SKM-1 (cell line): ENCODE measurements at regions not wholly inside any gene's neighbourhood (a gene's known extent, or its start where the extent isn't known, plus 50 kb on each side); places are given as distances from the start of the nearest gene placed in this dataset.
"Not testable (repeated sequence)": the region's sequence is repeated elsewhere in the genome, so short reads cannot be mapped to it uniquely, and the experiment has no call there.

Experiments
- DNase-seq: peaks from one replicate; lab custom pipeline; 2025; ENCODE audit not compliant: unreplicated experiment; lab: John Stamatoyannopoulos, UW

DNA sequence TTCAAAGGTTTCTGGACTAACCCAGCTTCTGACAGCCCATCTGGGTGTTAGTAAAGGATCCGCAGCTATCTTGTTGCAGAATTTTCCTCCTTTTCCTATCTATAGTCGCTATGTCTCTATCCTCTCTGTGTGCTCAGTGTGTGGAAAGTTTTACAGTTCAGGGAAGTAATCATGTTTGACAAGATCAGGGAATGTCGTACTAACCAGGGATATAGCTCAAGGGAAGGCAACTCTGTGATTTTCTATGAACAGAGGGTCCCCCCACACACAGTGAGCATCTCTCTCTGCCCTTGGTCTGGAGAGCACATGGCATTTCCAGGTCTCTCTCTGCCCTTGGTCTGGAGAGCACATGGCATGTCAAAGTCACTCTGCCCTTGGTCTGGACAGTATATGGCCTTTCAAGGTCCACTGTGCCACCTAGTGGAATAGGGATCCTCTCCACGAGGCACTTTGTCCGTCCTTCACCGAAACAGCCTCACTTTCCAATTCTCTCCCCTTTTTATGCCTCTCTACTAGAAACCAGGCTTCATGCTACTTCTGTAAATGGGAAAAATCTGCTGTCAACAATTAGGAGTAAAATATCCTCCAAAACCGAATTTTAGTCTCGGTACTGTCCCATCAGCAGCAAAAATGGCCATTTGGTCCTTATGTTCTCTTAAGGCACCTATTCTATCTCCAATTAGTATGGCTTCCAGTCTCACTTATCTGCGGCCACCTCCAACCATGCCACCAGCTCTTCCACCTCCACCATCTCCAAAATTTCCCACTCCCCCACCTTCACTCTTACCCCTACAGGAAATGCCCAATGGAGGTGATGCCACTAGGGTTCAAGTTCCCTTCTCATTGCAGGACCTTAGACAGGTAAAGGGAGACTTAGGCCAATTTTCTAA, 88.7 kb downstream of the IGLL5 start:
- no peak for DNase-seq

DNA sequence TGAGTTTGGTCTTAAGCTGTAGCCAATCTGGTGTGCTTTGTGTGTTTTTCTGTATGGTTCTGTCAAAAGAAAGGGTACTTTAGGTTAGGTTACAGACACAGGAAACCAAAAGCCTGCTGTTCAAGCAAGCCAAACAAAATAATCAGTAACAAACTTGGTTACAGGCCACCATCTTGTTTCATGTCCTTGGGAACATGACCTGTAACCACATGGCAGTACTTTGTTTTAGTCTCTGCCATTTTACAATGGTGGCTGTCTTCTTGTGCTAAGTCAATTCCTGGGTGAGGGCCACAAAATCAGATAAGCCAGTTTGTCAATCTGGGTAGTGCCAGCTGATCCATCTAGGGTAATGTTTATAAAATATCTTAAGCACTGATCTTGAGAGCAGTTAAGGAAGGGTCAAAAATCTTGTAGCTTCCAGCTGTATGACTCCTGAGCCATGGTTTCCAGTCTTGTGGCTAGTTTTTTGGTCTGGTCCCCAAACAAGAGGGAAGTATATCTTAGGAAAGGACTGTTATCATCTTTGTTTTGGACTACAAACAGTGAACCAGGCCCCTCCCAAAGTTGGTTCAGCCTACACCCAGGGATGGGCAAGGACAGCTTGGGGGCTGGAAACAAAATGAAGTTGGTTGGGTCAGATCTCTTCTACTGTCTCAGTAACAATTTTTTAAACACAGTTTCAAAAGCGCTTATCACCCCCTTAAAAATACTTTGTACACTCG, 90.0 kb downstream of the IGLL5 start:
- no peak for DNase-seq

DNA sequence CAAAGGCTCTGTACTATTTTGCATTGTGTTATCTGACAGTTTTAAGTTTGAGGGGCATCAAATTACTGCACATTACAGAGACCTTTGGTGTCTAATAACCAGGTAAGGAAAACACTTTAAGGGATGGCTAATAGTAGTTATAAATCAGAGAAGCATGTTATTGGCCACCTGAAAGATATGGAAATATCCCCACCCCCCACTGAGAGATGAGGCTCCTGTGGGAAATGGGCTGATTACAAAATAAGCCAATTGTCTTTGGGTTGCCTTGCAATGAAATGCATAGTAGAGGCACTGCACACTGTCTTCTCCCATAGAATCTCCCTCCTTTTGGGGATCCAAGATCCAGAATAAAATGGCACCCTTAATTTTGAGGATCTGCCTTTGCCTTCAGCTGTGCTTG, 91.0 kb downstream of the IGLL5 start:
- DNase-seq: no peak

GRCh38 chr22:22979121-22979724, 91.1 kb upstream of the GNAZ start:
- DNase-seq: no peak

- DNase-seq: no peak
Observed at GRCh38 chr22:22979954-22980353, 90.4 kb upstream of the GNAZ start.

DNA sequence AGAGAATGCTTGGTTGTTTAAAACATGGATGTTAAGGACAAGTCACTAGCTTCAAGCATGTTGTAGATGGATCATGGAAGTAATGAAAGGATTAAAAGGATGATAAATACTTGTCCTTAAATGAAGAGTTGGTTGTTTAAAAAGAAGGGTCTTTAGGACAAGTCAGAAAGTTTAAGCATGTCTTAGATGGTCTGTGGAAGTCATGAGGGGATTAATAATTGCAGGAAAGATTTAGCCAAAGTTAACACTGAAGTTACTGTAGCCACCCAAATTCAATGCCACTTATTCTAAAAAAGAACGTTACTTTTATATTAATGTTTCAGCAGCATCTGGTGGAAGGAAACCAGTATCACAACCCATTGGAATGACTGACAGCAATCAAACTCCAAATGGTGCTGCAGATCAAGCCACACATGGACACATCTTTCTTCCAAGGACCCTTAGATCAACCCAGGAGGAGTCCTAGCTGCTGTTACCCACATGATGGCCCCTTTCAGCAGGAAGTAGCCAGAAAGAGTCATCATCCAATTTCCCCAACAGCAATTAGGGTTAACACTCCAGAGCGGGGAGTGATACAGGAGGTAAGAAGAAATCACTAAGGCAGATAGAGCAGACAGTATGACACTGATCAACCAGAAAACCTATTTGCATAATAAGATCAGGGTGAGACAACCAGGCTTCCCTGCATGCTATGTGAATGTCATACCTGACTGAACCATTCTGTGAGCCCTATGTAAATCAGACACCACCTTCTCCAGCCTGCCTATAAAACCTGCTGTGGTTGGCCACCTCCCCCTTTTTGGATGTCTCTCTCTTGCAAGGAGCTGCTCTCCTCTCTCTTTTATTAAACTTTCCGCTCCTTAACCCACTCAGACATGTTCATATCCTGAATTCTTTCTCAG, 88.4 kb upstream of the GNAZ start:
- DNase-seq: no peak

DNA sequence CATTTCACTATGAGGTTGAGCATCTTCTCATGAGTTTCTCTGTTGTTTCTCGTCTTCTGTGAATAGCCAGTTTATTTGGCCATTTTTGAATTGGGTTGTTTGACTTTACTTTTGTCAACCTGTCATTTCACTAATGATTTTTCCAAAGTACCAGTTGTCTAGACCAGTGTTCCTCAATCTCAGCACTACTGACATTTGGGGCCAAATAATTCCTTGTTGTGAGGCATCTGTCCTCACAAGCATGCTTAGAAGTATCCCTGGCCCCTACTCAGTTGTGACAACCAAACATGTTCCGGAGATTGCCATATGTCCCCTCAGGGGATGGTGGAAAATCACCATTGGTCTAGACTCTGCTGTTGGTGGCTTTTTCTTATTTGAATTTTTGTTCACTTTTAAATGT, 87.7 kb upstream of the GNAZ start:
- DNase-seq: no peak

- no peak for DNase-seq
Observed at GRCh38 chr22:22983123-22983522, 87.2 kb upstream of the GNAZ start.

GRCh38 chr22:22983816-22984215, 86.5 kb upstream of the GNAZ start:
- DNase-seq: no peak

GRCh38 chr22:22984967-22985366, 85.4 kb upstream of the GNAZ start:
- no peak for DNase-seq

GRCh38 chr22:22986008-22986407, 84.3 kb upstream of the GNAZ start:
- DNase-seq: no peak

DNA sequence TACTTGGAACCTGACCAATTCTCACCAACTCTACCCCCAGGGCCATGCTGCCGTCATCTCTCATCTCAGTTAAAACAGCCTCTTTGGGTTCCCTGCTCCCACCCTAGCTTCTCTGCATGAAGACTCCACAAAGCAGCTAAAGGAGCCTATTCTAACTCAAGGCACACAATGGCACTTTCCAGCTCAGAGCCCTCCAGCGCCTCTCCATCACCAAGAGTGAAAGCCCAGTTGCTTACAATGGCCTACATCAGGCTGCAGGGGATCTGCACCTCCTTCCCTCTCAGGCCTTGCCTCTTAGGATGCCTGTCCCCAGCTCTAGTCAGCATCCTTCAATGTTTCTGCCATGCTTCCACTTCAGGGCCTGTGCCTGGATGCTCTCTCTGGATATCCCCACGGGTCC, 83.7 kb upstream of the GNAZ start:
- DNase-seq: no peak

DNA sequence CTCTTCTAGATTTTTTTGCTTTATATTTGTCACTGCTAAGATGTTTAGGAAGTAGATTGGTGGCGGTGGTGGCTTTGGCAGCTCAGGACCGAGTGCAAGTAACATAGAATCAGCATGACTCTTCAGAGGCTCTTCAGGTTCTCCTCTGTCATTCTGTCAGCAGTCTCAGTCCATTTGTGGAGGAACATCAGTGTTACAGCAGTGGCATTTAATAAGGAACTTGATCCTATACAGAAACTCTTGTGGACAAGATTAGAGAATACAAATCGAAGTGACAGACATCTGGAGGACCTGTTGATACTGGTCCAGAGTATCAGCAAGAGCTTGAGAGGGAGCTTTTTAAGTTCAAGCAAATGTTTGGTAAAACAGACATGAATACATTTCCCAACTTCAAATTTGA, 82.2 kb upstream of the GNAZ start:
- DNase-seq: no peak

GRCh38 chr22:22988785-22989184, 81.5 kb upstream of the GNAZ start:
- DNase-seq: no peak

- no peak for DNase-seq
Observed at GRCh38 chr22:22989856-22990255, 80.5 kb upstream of the GNAZ start.

DNA sequence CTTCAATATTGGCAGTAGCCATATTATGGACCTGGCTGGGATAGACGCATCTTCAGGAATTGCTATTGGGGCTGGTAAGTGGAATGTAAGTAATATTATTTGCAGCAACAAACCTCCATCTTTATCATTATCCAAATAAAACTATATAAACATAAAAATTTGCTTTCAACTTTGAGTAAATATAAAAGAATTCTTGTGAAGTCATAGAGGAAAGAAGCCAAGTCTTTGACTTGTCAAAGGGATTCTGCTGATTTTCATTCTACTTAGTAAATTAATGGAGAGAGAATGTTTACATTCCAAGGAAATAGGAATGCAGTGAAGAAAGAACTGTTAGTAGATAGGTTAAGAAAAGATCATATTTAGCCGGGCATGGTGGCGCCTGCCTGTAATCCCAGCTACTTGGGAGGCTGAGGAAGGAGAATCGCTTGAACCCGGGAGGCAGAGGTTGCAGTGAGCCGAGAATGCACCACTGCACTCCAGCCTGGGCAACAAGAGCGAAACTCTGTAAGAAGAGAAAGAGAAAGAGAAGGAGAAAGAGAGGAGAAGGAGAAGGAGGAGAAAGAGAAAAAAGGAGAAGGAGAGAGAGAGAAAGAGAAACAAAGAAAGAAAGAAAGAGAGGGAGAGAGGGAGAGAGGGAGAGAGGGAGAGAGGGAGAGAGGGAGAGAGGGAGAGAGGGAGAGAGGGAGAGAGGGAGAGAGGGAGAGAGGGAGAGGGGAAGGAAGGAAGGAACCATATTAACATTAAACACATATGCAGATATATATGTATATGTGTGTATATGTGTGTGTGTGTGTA, 79.4 kb upstream of the GNAZ start:
- not testable (repeated sequence) for DNase-seq

DNA sequence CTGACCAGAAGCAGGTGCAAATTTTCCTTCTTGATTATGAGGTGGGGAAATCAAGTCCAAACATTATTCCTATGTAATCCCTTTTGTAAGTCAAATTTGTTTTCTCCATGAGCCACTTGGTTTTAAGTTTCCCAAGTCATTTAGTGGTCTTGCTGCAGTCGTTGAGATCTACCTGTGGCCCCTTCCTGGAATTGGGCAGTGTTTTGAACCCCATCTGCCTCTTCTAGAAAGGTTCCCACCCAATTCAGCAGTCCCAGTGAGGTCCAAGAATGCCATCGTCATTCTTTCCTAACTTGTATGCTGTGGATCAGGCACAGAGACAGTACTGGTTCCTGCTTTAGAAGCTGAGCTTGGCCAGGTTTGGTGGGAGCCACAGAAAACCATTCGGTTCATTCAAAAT, 77.8 kb upstream of the GNAZ start:
- no peak for DNase-seq

DNA sequence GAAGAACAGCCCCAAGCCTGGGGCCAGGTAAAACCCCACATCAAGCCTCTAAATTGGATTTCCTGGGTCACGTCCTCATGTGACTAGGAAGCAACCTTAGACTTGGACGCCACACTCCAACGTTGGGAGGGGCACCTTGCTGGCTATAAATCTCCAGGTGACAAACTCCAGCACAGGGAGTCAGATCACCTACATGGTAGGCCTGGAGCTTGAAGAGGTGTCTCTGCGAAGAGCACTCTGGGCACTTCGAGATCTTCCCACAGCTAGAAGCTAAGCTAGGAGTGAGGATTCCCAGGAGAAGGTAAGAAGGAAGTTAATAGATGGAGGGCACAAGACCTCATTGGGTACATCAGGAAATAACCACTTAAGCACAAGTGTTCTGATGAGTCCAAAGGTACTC, 77.1 kb upstream of the GNAZ start:
- no peak for DNase-seq

DNA sequence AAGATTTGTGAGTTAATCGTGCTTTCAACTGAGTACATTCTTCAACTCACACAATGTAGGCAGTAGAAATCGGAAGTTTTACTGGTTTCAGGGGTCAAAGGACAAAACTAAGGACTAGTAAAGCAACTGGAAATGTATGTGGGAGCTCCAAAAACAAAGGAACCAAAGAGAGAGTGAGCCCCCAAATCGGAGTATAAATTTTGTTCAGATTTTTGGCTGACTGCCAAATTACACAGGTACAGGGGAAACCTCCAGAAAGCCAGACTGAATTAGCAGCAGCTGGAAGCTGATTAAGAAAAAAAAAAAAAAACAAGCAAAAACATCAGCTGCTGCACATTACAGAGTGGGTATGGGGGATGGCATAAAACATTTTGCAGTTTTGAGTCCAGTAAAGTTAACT, 75.2 kb upstream of the GNAZ start:
- no peak for DNase-seq
